B cell (primary cell): ENCODE measurements at regions not wholly inside any gene's neighbourhood (a gene's known extent, or its start where the extent isn't known, plus 50 kb on each side); places are given as distances from the start of the nearest gene placed in this dataset.

Experiments
- CTCF ChIP-seq: fragments of 200-600 bp; IDR thresholded peaks from one replicate; pipeline ENCODE4 v1.8.0; 2022; ENCODE audit warnings: antibody characterized with exemption, mild to moderate bottlenecking
- EZH2 ChIP-seq: IDR thresholded peaks from 2 replicates; pipeline ENCODE4 v1.6.1; 2012; ENCODE audit warnings: borderline replicate concordance, low read depth, mild to moderate bottlenecking, moderate library complexity, low read length; ENCODE audit not compliant: insufficient read depth, poor library complexity, severe bottlenecking

GRCh38 chr19:20349206-20349605 lies 182.2 kb downstream of the ZNF486 start:
- TF ChIP-seq CTCF (no peak), EZH2 (no peak)
